Cardiac septum (tissue), 1 donor: ENCODE measurements at regions not wholly inside any gene's neighbourhood (a gene's known extent, or its start where the extent isn't known, plus 50 kb on each side); places are given as distances from the start of the nearest gene placed in this dataset.

ENCODE experiments used
- DNase-seq: peaks from one replicate; pipeline ENCODE4 v3.0.0-alpha.2; 2020; ENCODE audit warnings: low spot score
- intact Hi-C: fragments of 100-400 bp; cut with DNase I; formaldehyde crosslinking; loops from one replicate; pipeline ENCODE4 v1.14.0; 2022
- donor health status: DM: no; HTN: no; CAD: no.

DNA sequence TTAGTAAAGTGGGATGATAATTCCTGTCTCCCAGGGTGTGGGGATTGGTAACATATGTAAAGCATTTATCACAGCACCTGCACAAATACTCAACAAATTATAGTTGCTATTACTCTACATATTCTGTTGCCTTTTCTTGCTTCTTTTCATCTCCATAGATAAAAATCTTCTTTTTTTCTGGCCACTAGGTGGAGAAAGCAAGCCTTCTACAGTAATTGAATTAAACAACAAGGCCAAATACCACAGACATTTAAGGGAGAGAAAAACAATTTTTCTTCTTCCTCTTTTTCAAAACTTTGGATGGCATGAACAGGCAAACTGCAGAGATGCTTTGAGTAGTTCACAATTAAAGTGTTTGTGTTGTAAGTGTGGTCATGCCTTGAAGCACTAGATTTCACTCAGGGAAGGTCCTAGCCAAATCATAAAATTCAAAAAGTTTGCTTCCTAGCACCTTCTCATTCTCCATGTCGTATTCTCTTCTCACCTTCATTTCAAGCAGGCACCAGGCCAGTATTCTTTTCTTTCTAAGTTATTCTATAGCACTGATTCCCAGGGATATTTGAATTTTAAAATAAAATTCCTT lies 493.4 kb upstream of the TGFBR2 start:
- intact Hi-C loops: loop anchor here (2.0 to 5.0 kb wide), 3 partner anchors 86 to 634 kb away; no protein-coding TSS in a partner anchor
- no peak for DNase-seq

GRCh38 chr3:30113906-30114305 lies 492.5 kb upstream of the TGFBR2 start:
- no peak for DNase-seq
- intact Hi-C loops: loop anchor here (2.0 to 5.0 kb wide), 3 partner anchors 85 to 633 kb away; no protein-coding TSS in a partner anchor

- intact Hi-C loops: loop anchor here (5.0 kb wide), 2 partner anchors 577 to 632 kb away; no protein-coding TSS in a partner anchor
- DNase-seq: no peak
Measured at GRCh38 chr3:30114918-30115317, 491.5 kb upstream of the TGFBR2 start.

GRCh38 chr3:30122359-30122758 lies 484.0 kb upstream of the TGFBR2 start:
- intact Hi-C loops: no loop called here
- no peak for DNase-seq

GRCh38 chr3:30123224-30123623 lies 483.2 kb upstream of the TGFBR2 start:
- intact Hi-C loops: no loop called here
- DNase-seq: no peak

- DNase-seq: no peak
- intact Hi-C loops: no loop called here
Measured at GRCh38 chr3:30123755-30124154, 482.6 kb upstream of the TGFBR2 start.

DNA sequence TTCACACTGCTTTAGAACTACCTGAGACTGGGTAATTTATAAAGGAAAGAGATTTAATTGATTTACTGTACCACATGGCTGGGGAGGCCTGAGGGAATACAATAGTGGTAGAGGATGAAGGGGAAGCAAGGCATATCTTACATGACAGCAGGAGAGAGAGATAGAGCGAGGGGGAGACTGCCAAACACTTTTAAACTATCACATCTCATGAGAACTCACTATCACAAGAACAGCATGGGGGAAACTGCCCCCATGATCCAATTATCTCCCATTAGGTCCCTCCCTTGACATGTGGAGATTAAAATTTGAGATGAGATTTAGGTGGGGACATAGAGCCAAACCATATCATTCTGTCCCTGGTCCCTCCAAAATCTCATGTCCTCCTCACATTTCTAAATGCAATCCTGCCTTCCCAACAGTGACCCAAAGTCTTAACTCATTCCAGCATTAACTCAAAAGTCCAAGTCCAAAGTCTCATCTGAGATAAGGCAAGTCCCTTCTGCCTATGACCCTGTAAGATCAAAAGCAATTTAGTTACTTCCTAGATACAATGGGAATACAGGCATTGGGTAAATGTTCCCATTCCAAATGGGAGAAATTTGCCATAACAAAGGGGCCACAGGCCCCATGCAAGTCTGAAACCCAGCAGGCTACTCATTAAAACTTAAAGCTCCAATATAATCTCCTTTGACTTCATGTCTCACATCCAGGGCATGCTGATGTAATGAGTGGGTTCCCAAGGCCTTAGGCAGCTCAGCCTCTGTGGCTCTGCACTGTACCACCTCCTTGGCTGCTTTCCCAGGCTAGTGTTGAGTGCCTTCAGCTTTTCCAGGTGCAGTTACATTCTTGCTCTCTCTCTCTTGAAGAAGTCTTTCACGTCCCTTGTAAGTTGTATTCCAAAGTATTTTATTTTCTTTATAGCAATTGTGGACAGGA lies 481.7 kb upstream of the TGFBR2 start:
- DNase-seq: no peak
- intact Hi-C loops: no loop called here

- DNase-seq: no peak
- intact Hi-C loops: no loop called here
Measured at GRCh38 chr3:30129765-30130164, 476.6 kb upstream of the TGFBR2 start.

DNA sequence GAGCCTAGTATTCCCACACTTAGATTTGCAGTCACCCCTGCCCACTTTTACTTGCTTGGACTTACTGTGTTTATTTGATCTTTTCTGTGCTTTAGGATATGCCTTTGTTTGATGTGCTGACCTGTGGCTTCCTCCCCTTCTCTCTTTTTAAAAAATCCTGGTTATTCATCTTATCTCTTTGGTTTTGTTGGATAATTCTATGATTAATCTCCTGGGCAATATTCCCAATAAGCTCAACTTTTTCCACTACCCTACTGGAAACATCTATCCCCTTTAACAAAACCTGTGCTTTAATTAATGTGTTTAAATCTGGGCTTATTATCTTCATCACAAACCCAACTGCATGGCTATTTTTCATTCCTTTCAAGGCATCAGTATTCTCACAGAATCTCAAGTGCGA lies 476.0 kb upstream of the TGFBR2 start:
- intact Hi-C loops: no loop called here
- DNase-seq: no peak

GRCh38 chr3:30131191-30131590 lies 475.2 kb upstream of the TGFBR2 start:
- intact Hi-C loops: no loop called here
- DNase-seq: no peak

GRCh38 chr3:30135190-30135589 lies 471.2 kb upstream of the TGFBR2 start:
- DNase-seq: no peak
- intact Hi-C loops: no loop called here

- no peak for DNase-seq
- intact Hi-C loops: no loop called here
Measured at GRCh38 chr3:30139283-30139682, 467.1 kb upstream of the TGFBR2 start.

DNA sequence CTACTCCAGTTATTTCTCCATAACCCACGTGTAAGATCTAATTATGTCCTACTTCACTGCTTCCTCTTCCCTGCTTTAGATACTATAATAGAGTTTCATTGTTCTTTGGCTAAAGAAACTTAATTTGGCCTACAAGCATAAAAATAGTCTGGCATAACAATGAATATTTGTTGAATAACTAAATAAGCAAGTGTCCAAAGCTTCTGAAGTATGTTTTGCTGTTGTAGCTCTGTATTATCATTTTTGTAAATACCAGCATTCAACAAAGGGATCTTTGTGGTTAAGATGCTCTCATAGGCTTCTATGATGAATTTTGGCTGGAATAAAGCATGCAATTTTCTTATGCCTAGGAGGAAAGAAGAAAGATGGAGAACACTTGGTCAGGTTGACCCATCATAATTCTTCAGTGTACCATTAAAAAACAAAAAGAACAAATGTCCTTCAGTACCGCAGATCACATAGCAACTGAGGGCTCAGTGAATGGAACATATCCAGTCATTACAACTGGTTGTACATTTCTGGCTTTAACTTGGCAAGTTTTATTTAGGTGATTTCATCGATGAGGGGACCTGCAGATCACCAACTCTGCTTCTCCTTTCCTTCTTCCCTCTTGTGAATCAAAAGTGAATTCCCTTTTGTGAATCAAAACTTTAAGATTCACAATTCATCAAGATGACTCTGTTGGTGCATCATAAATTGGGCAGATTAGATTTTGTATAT lies 465.9 kb upstream of the TGFBR2 start:
- DNase-seq: no peak
- intact Hi-C loops: no loop called here

- intact Hi-C loops: no loop called here
- DNase-seq: no peak
Measured at GRCh38 chr3:30141178-30141581, 465.2 kb upstream of the TGFBR2 start.

- no peak for DNase-seq
- intact Hi-C loops: no loop called here
Measured at GRCh38 chr3:30141927-30142326, 464.5 kb upstream of the TGFBR2 start.

- intact Hi-C loops: no loop called here
- no peak for DNase-seq
Measured at GRCh38 chr3:30142946-30143345, 463.5 kb upstream of the TGFBR2 start.

DNA sequence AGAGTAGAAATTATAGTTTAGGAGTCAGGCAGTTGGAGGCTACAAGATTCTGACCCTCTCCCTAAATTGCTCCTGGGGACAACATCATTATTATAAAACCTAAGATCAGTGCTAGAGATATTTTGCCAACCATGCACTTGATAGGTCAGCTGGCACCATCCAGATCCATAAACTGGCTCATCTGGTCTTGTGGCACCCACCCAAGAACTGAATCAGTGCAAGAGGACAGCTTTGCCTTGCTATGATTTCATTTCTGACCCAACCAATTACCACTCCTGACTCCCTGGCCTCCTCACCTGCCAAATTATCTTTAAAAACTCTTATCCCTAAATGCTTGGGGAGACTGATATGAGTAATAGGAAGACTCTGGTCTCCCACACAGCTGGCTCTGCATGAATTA lies 461.1 kb upstream of the TGFBR2 start:
- intact Hi-C loops: no loop called here
- DNase-seq: no peak

GRCh38 chr3:30146978-30147377 lies 459.4 kb upstream of the TGFBR2 start:
- intact Hi-C loops: no loop called here
- DNase-seq: no peak

DNA sequence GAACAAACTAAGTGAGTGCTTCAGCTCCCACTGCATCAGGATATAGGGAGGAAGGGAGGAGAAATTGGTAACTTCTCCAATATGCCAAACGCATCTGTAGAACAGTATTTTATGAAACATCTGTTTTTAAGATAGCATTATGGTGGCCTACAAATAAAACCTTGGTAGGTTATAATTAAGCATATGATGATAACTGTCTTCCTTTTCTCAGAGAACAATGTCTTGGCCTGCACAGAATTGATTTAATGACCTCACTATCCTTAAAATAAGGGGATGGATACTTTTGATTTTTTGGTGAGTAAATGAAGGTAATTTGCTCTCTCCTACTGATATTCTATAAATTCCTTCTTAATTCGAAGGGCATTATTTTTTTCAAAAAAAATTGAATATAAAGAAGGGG lies 451.5 kb upstream of the TGFBR2 start:
- no peak for DNase-seq
- intact Hi-C loops: no loop called here

- intact Hi-C loops: no loop called here
- DNase-seq: no peak
Measured at GRCh38 chr3:30155755-30156154, 450.6 kb upstream of the TGFBR2 start.
